Endothelial cell of umbilical vein (primary cell): ENCODE measurements at regions not wholly inside any gene's neighbourhood (a gene's known extent, or its start where the extent isn't known, plus 50 kb on each side); places are given as distances from the start of the nearest gene placed in this dataset.

Source experiments
- BruUV-seq: library from RNA; stranded (reverse); fragments of 400-500 nt; replicated peaks from 2 replicates; lab custom pipeline; 2021; lab: Mats Ljungman, UMichigan
- CTCF ChIA-PET: fragments of 300-600, 350-600 bp; sonication (Branson Sonifier 250); formaldehyde crosslinking; loops from one replicate; lab custom pipeline; 2021; ENCODE audit warnings: antibody characterized with exemption, inconsistent platforms; lab: Charles Lee
- POLR2A ChIA-PET: fragments of 300-600, 350-600 bp; sonication (Branson Sonifier 250); formaldehyde crosslinking; loops from one replicate; lab custom pipeline; 2021; ENCODE audit warnings: antibody characterized with exemption, inconsistent platforms; lab: Charles Lee
- DNase-seq: peaks from one replicate; pipeline ENCODE4 v3.0.0-alpha.2; 2011; ENCODE audit warnings: low read depth, low spot score
- FAIRE-seq: peaks from 2 replicates; lab custom pipeline; 2011; peaks lifted over from hg19 to GRCh38; lab: Jason Lieb, UNC
- H2AFZ ChIP-seq: 2 replicates; pipeline ENCODE4 v1.6.0; 2012; ENCODE audit warnings: low read depth, low read length, control low read depth, inconsistent platforms
- H3K27ac ChIP-seq: 2 replicates; pipeline ENCODE4 v1.5.1; 2011; ENCODE audit warnings: low read depth, mild to moderate bottlenecking, control low read depth, low read length, moderate library complexity; ENCODE audit not compliant: insufficient read depth
- H3K27me3 ChIP-seq, 2 experiments: 2 replicates each; pipeline versions ENCODE4 v1.6.0 to v1.6.1; 2011; ENCODE audit warnings: low read length in 2 of 2, mixed read lengths in 1 of 2; ENCODE audit not compliant: control insufficient read depth in 2 of 2, insufficient read depth in 2 of 2
- H3K36me3 ChIP-seq, 2 experiments: 2 replicates in 1 of 2; 3 replicates in 1 of 2; pipeline ENCODE4 v1.5.1; 2011; ENCODE audit warnings: low read length in 2 of 2, mild to moderate bottlenecking in 1 of 2, moderate library complexity in 1 of 2; ENCODE audit not compliant: control insufficient read depth in 2 of 2, insufficient read depth in 2 of 2; ENCODE audit errors: extremely low read depth in 1 of 2
- H3K4me1 ChIP-seq: 3 replicates; pipeline ENCODE4 v1.5.1; 2011; ENCODE audit warnings: mild to moderate bottlenecking, low read length; ENCODE audit not compliant: control insufficient read depth, insufficient read depth; ENCODE audit errors: extremely low read depth
- H3K4me2 ChIP-seq: 2 replicates; pipeline ENCODE4 v1.6.1; 2011; ENCODE audit warnings: low read length, control low read depth, mixed read lengths; ENCODE audit not compliant: insufficient read depth
- H3K4me3 ChIP-seq, 3 experiments: fragments of 200-600 bp in 1 of 3; sonication (generic), shearing (Covaris generic) in 1 of 3; replicated peaks in 1 of 3; 2 replicates each; pipeline ENCODE4 v1.5.1; 2011 to 2016; ENCODE audit warnings: control low read depth in 3 of 3, low read length in 3 of 3, mild to moderate bottlenecking in 2 of 3, inconsistent platforms in 1 of 3, low read depth in 1 of 3, moderate library complexity in 1 of 3; ENCODE audit not compliant: insufficient read depth in 1 of 3
- H3K79me2 ChIP-seq: 2 replicates; pipeline ENCODE4 v1.6.0; 2012; ENCODE audit warnings: low read length, inconsistent platforms; ENCODE audit not compliant: control insufficient read depth, insufficient read depth
- H3K9ac ChIP-seq: replicated peaks from 2 replicates; pipeline ENCODE3; 2011; ENCODE audit warnings: low read length, control low read depth; ENCODE audit not compliant: insufficient read depth; ENCODE audit errors: extremely low read depth
- H3K9me1 ChIP-seq: replicated peaks from 3 replicates; pipeline ENCODE4 v1.6.0; 2011; ENCODE audit warnings: mild to moderate bottlenecking, low read length; ENCODE audit not compliant: control insufficient read depth, insufficient read depth; ENCODE audit errors: extremely low read depth
- H3K9me3 ChIP-seq: replicated peaks from 2 replicates; pipeline ENCODE4 v1.5.1; 2012; ENCODE audit warnings: low read length, inconsistent platforms; ENCODE audit not compliant: control insufficient read depth, insufficient read depth
- H4K20me1 ChIP-seq: replicated peaks from 2 replicates; pipeline ENCODE3; 2011; ENCODE audit warnings: mild to moderate bottlenecking, low read length; ENCODE audit not compliant: control insufficient read depth, insufficient read depth; ENCODE audit errors: extremely low read depth
- EZH2 ChIP-seq: IDR thresholded peaks from 2 replicates; pipeline ENCODE4 v1.6.1; 2012; ENCODE audit warnings: borderline replicate concordance, low read depth, mild to moderate bottlenecking, moderate library complexity, low read length, inconsistent platforms; ENCODE audit not compliant: severe bottlenecking
- FOS ChIP-seq: IDR thresholded peaks from 2 replicates; pipeline ENCODE4 v1.6.1; 2011; ENCODE audit warnings: mild to moderate bottlenecking, low read length, moderate library complexity, borderline replicate concordance; ENCODE audit not compliant: insufficient read depth
- GATA2 ChIP-seq: IDR thresholded peaks from 2 replicates; pipeline ENCODE4 v1.7.0; 2011; ENCODE audit warnings: low read depth, mild to moderate bottlenecking, moderate library complexity, mixed read lengths, low read length; ENCODE audit not compliant: insufficient read length, insufficient read depth
- JUN ChIP-seq: IDR thresholded peaks from 2 replicates; pipeline ENCODE4 v1.6.1; 2011; ENCODE audit warnings: borderline replicate concordance, low read depth; ENCODE audit not compliant: insufficient read length, insufficient read depth
- MAX ChIP-seq: IDR thresholded peaks from 2 replicates; pipeline ENCODE4 v1.6.1; 2011; ENCODE audit not compliant: insufficient read depth, insufficient read length
- MYC ChIP-seq: IDR thresholded peaks from one replicate; pipeline ENCODE4 v1.6.1; 2011; ENCODE audit warnings: mild to moderate bottlenecking, low read depth, low read length
- POLR2A ChIP-seq: IDR thresholded peaks from 2 replicates; pipeline ENCODE4 v1.6.1; 2012; ENCODE audit warnings: low read depth, mild to moderate bottlenecking, control low read depth, low read length
- POLR2AphosphoS5 ChIP-seq: IDR thresholded peaks from 2 replicates; pipeline ENCODE4 v1.6.1; 2012; ENCODE audit warnings: low read depth, mild to moderate bottlenecking, control low read depth, low read length, moderate library complexity; ENCODE audit not compliant: insufficient read depth
- dilution Hi-C: fragments of 300-500 bp; cut with MboI; formaldehyde crosslinking; loops from one replicate; pipeline ENCODE4 v1.15.0; 2019; ENCODE audit warnings: low sequenced_read_pairs; ENCODE audit not compliant: extremely low pct_ligation_motif_present
- intact Hi-C: fragments of 100-400 bp; cut with micrococcal nuclease; formaldehyde crosslinking; loops from one replicate; pipeline ENCODE4 v1.10.0; 2022
- TF ChIP-seq, protein P1 (sequence below), 2 donors: IDR thresholded peaks; 1 replicate in 1 of 2; 2 replicates in 1 of 2; pipeline ENCODE4 v1.5.1; 2011; ENCODE audit warnings: low read length in 2 of 2, mild to moderate bottlenecking in 2 of 2, moderate library complexity in 2 of 2, control low read depth in 1 of 2, inconsistent platforms in 1 of 2, low read depth in 1 of 2; ENCODE audit not compliant: insufficient read depth in 1 of 2; ENCODE audit errors: extremely low read depth in 1 of 2

- Histone ChIP-seq H3K79me2 (no peaks in the 10 kb centered on the region), H3K4me2 (no peak overlapping the region), H3K4me1 (peaks cover 18% of the 10 kb centered on the region), H4K20me1 (no peaks in the 10 kb centered on the region), H3K9me3 (no peaks in the 10 kb centered on the region), H2AFZ (no peak overlapping the region), H3K4me3 (no peak overlapping the region), H3K36me3 (no peaks in the 10 kb centered on the region), H3K27me3 (no peaks in the 10 kb centered on the region), H3K27ac (no peak overlapping the region), H3K9ac (no peak overlapping the region), H3K9me1 (no peaks in the 10 kb centered on the region)
- intact Hi-C loops (no loop called here), dilution Hi-C loops (no loop called here)
- ChIA-PET CTCF (no interaction called here), POLR2A (no interaction called here)
- no peak for FAIRE-seq
- DNase-seq: no peak
- no TSS peak for BruUV-seq
- TF ChIP-seq POLR2A (no peak), POLR2AphosphoS5 (no peak), JUN (no peak), FOS (no peak), MYC (no peak), GATA2 (no peak), MAX (no peak), EZH2 (no peak)
- TF ChIP-seq, protein P1, sequence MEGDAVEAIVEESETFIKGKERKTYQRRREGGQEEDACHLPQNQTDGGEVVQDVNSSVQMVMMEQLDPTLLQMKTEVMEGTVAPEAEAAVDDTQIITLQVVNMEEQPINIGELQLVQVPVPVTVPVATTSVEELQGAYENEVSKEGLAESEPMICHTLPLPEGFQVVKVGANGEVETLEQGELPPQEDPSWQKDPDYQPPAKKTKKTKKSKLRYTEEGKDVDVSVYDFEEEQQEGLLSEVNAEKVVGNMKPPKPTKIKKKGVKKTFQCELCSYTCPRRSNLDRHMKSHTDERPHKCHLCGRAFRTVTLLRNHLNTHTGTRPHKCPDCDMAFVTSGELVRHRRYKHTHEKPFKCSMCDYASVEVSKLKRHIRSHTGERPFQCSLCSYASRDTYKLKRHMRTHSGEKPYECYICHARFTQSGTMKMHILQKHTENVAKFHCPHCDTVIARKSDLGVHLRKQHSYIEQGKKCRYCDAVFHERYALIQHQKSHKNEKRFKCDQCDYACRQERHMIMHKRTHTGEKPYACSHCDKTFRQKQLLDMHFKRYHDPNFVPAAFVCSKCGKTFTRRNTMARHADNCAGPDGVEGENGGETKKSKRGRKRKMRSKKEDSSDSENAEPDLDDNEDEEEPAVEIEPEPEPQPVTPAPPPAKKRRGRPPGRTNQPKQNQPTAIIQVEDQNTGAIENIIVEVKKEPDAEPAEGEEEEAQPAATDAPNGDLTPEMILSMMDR (IDR thresholded peaks at IDR 0.05; ENCODE audit: extremely low read depth in 1 of 2, insufficient read depth in 1 of 2, low read depth in 1 of 2, low read length in 2 of 2): no peak
Measured at GRCh38 chr11:88411265-88411664, 73.7 kb upstream of the CTSC start.
